ENCODE measurements at regions not wholly inside any gene's neighbourhood (a gene's known extent, or its start where the extent isn't known, plus 50 kb on each side); places are given as distances from the start of the nearest gene placed in this dataset.

DNA sequence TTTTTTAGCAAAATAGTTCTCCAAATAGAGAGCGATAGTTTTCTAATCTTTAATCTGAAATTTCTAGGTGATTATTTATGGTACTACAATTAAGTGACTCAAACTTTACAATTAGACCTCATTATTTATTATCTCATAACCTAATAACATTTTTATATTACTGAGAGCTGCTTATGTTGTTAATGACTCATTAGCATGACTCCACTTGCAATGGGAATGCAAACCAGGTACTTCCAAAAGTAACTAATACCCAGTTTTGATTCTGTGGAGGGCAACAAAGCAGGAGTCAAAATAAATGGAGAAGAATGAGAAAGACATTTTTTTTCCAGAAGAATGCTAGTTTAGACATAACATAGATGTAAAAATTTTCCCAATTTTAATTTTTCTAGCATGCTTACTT, 466.0 kb downstream of the PLK2 start:
- DNase-seq (ENCODE audit: low spot score in 2 of 2) = no peak
- TF ChIP-seq, protein P1, sequence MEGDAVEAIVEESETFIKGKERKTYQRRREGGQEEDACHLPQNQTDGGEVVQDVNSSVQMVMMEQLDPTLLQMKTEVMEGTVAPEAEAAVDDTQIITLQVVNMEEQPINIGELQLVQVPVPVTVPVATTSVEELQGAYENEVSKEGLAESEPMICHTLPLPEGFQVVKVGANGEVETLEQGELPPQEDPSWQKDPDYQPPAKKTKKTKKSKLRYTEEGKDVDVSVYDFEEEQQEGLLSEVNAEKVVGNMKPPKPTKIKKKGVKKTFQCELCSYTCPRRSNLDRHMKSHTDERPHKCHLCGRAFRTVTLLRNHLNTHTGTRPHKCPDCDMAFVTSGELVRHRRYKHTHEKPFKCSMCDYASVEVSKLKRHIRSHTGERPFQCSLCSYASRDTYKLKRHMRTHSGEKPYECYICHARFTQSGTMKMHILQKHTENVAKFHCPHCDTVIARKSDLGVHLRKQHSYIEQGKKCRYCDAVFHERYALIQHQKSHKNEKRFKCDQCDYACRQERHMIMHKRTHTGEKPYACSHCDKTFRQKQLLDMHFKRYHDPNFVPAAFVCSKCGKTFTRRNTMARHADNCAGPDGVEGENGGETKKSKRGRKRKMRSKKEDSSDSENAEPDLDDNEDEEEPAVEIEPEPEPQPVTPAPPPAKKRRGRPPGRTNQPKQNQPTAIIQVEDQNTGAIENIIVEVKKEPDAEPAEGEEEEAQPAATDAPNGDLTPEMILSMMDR (IDR thresholded peaks at IDR 0.05) = no peak
- TF ChIP-seq POLR2A (IDR thresholded peaks at IDR 0.05) = no peak
- 65 to 71% methylated on average over 1 of the region's 1 CpG for WGBS, 2 donors
- H3K4me3 ChIP-seq (ENCODE audit: low read depth, poor library complexity, severe bottlenecking) = no peak overlapping the region
- intact Hi-C loops (cut with DNase I; ENCODE audit: low total_unique reads) = no loop called here

DNA sequence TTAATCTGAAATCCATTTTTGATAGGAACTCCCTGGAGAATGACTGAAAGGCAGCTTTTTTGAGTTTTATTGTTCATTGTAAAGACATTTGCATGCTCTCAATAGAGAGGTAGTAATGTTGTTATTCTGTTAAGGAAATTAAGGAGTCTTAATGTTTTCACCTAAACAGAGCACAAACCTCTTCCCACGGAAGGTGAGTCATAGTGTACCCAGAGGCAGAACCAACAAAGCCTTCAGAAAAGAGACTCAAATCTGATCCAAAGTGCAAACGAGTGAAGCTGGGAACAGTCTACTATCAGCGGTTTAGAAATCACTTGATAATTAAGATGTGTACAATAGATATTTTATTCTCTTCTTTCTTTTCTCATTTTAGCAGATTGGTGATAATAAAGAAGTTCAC, 470.5 kb downstream of the PLK2 start:
- intact Hi-C loops (cut with DNase I; ENCODE audit: low total_unique reads) = loop anchor here (10.0 kb wide), 1 partner anchor 935 kb away; no protein-coding TSS in a partner anchor
- no peak overlapping the region for H3K4me3 ChIP-seq (ENCODE audit: low read depth, poor library complexity, severe bottlenecking)
- no peak for DNase-seq (ENCODE audit: low spot score in 2 of 2)
- 37 to 44% methylated on average over 3 of the region's 3 CpGs for WGBS, 2 donors
- TF ChIP-seq, protein P1 (IDR thresholded peaks at IDR 0.05) = no peak
- no peak for TF ChIP-seq POLR2A (IDR thresholded peaks at IDR 0.05)

DNA sequence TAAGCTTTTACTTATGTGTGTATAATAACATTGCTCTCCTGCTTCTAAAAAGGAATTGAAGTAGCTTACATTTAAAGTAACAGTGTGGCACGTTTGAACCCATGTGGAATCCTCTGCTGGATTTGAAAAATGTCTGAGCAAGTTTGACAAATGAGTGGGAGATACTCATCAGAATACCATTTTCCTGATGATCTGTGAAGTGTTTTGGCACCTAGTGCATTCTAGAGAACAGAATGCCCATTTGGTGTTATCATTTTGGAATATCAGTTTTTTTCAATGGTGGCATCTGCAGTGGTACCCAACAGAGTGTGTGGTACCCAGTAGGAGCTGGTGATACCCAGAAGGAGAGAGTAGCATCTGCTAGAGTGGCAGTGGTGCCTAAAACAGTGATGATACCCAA, 471.1 kb downstream of the PLK2 start:
- no peak for TF ChIP-seq POLR2A (IDR thresholded peaks at IDR 0.05)
- TF ChIP-seq, protein P1 (IDR thresholded peaks at IDR 0.05) = no peak
- intact Hi-C loops (cut with DNase I; ENCODE audit: low total_unique reads) = loop anchor here (10.0 kb wide), 1 partner anchor 936 kb away; no protein-coding TSS in a partner anchor
- H3K4me3 ChIP-seq (ENCODE audit: low read depth, poor library complexity, severe bottlenecking) = no peak overlapping the region
- no peak for DNase-seq (ENCODE audit: low spot score in 2 of 2)
- WGBS, 2 donors = 51 to 59% methylated on average over 1 of the region's 1 CpG

- 61 to 76% methylated on average over 1 of the region's 1 CpG for WGBS, 2 donors
- TF ChIP-seq POLR2A (IDR thresholded peaks at IDR 0.05) = no peak
- TF ChIP-seq, protein P1 (IDR thresholded peaks at IDR 0.05) = no peak
- intact Hi-C loops (cut with DNase I; ENCODE audit: low total_unique reads) = loop anchor here (10.0 kb wide), 1 partner anchor 937 kb away; no protein-coding TSS in a partner anchor
Observed at GRCh38 chr5:57987552-57987951, 472.3 kb downstream of the PLK2 start.

GRCh38 chr5:57986761-57987341, 473.0 kb downstream of the PLK2 start:
- intact Hi-C loops (cut with DNase I; ENCODE audit: low total_unique reads) = loop anchor here (10.0 kb wide), 1 partner anchor 938 kb away; no protein-coding TSS in a partner anchor
- DNase-seq (ENCODE audit: low spot score in 2 of 2) = no peak
- TF ChIP-seq, protein P1 (IDR thresholded peaks at IDR 0.05) = no peak
- TF ChIP-seq POLR2A (IDR thresholded peaks at IDR 0.05) = no peak
- H3K4me3 ChIP-seq (ENCODE audit: low read depth, poor library complexity, severe bottlenecking) = no peak overlapping the region

More at GRCh38 chr5:57987552-57987951, 472.3 kb downstream of the PLK2 start:
- H3K4me3 ChIP-seq (ENCODE audit: low read depth, poor library complexity, severe bottlenecking) = no peak overlapping the region
- no peak for DNase-seq (ENCODE audit: low spot score in 2 of 2)

- WGBS, 2 donors = 42 to 45% methylated on average over 2 of the region's 2 CpGs
- TF ChIP-seq POLR2A (IDR thresholded peaks at IDR 0.05) = no peak
- TF ChIP-seq, protein P1 (IDR thresholded peaks at IDR 0.05) = no peak
- intact Hi-C loops (cut with DNase I; ENCODE audit: low total_unique reads) = loop anchor here (10.0 kb wide), 1 partner anchor 941 kb away; no protein-coding TSS in a partner anchor
- no peak for DNase-seq (ENCODE audit: low spot score in 2 of 2)
- no peak overlapping the region for H3K4me3 ChIP-seq (ENCODE audit: low read depth, poor library complexity, severe bottlenecking)
Observed at GRCh38 chr5:57983426-57983825, 476.5 kb downstream of the PLK2 start.

Measured in lower leg skin (tissue), 4 donors.